PFSK-1 (cell line): ENCODE measurements at regions not wholly inside any gene's neighbourhood (a gene's known extent, or its start where the extent isn't known, plus 50 kb on each side); places are given as distances from the start of the nearest gene placed in this dataset.

Experiments used
- POLR2AphosphoS5 ChIP-seq: IDR thresholded peaks from 2 replicates; pipeline ENCODE4 v1.6.1; 2012; ENCODE audit warnings: low read depth, mild to moderate bottlenecking, control low read depth, low read length, moderate library complexity
- TAF1 ChIP-seq: IDR thresholded peaks from 2 replicates; pipeline ENCODE4 v1.6.1; 2012; ENCODE audit warnings: low read length, control low read depth, borderline replicate concordance; ENCODE audit not compliant: insufficient read depth

DNA sequence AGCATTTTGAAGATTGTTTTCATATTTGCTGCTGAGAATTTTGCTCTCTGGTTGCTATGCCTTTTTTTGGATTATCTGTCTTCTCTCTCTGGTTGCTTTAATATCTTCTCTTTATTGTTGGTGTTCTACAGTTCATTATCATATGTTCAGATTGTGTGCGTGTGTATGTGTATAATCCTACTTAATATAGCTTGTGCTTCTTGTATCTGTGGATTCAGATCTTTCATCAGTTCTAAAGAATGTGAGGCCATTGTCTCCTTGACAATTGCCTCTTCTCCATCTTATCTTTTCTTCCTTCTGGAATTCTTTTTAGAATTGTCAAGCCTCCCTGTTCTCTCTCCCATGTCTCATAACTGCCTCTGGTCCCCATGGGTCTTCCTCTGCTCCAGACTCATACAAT lies 195.4 kb downstream of the CDC5L start:
- TF ChIP-seq POLR2AphosphoS5 (no peak), TAF1 (no peak)
